ENCODE measurements at regions not wholly inside any gene's neighbourhood (a gene's known extent, or its start where the extent isn't known, plus 50 kb on each side); places are given as distances from the start of the nearest gene placed in this dataset.

DNA sequence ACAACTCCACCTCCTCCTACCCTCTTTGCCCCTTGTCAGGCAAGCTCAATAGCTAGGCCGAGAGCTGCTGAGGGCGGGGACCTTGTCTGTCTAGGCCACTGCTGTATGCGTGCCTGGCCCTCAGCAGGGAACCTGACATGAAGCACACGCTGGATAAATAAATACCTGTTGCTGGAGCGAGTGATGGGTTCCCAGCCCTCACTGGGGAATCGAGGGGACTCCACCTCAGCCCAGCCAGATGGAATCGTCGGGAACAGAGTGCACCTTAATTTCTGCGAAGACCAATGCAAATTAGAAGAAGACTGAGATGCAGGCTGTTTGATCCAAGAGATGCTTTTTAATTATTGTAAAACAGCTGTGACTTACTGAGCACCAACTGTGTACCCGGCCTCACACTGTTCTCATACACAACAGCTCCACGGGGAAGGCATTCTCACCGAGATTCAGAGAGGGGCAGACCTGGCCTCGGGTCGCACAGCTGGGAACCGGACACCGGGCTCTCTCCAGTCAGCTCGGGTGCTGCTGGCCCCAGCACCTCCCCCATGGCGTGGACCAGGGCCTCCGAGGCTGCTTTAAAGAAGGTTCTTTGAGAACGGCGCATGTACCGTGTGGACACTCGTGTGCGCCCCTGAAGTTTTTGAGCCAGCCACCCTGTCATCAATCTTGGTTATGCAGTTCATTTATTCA is 109.7 kb upstream of the IER5L start:
- TF ChIP-seq EZH2 (IDR thresholded peaks at IDR 0.05; ENCODE audit: borderline replicate concordance, low read depth, low read length, poor library complexity, severe bottlenecking) (no peak), CTCF (conservative IDR thresholded peaks at IDR 0.05; ENCODE audit: low read depth, low read length) (no peak)
